Left renal pelvis (tissue), 4 donors: ENCODE measurements at regions not wholly inside any gene's neighbourhood (a gene's known extent, or its start where the extent isn't known, plus 50 kb on each side); places are given as distances from the start of the nearest gene placed in this dataset.

Source experiments
- DNase-seq, 4 donors: peaks; one replicate each; pipeline ENCODE4 v3.0.0-alpha.2; 2013; ENCODE audit warnings: low read depth in 4 of 4, low spot score in 3 of 4

- no peak for DNase-seq
Observed at GRCh38 chr18:72102412-72102811, 441.7 kb downstream of the CBLN2 start.

GRCh38 chr18:72100465-72101004, 443.6 kb downstream of the CBLN2 start:
- no peak for DNase-seq

DNA sequence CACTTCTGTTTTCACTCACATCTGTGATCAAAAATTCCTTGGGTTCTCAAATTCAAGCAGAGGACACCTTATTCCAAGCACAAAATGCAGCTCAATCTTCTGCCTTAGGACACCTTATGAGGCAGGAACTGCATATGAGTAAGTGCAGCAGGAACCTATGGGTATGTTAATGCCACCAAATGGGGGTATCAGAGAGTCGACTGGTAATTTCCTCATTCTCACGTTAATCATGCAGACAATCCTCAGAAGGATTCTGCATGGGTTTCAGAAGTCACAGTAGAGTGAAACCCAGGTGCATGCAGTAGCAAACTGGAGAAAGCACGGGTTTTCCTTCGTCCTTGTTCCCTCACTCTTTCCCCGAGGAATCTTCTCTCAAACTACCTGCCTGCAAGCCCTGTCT, 452.8 kb downstream of the CBLN2 start:
- DNase-seq = no peak

DNA sequence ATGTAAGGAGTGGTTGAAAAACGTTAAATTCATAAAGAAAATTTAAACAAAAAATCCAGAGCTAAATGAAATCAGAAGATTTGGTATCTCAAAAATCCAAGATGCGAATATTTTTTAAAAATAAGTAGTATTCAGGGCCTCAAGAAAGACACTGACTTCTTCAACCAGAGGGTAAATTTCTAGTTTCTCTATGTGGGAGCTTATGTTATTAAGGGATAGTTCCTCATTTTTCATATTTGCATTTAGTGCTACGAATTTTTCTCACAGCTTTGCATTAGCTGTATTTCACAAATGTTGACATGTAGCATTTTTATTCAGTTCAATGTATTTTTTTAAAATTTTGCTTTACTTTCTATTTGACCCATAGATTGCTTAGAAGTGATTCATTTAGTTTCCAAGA, 454.7 kb downstream of the CBLN2 start:
- no peak for DNase-seq

DNA sequence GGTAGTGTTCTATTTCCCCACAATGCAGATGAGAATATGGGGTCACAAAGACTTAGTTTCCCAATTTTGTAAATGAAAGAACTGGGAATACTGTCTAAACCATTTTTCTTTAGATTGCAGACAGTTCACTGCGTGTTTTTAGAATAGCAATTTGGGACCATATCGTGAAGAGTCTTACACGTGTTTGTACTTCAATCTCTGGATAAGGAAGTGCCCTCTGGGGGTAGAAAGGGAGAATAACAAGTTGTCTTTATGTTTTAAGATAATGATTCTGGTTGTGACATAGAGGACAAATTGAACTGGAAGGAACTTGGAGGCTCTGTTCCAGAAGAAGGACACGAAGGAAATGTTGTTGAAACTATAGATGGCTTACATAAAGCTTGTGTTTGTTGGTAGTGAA, 457.7 kb downstream of the CBLN2 start:
- DNase-seq = no peak

DNA sequence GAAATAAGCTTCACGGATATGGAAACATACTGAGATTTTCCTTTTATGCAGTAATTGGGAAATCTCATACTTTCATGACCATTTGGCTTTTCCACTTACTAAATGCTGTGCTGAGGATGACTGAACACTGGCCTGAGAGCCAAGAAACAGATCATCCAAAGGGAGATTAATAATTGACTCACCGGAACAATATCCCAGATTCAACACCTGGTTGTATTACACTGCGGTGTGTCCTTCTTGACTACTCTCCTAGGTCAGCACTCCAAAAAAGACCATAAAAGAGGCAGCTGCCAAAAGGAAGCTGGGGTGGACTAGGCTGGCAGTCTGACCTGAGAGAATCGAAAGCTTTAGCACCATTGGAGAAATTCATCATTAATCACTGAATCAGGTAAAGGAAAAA, 469.1 kb downstream of the CBLN2 start:
- DNase-seq = no peak

GRCh38 chr18:72063001-72063400, 481.1 kb downstream of the CBLN2 start:
- DNase-seq = no peak

DNA sequence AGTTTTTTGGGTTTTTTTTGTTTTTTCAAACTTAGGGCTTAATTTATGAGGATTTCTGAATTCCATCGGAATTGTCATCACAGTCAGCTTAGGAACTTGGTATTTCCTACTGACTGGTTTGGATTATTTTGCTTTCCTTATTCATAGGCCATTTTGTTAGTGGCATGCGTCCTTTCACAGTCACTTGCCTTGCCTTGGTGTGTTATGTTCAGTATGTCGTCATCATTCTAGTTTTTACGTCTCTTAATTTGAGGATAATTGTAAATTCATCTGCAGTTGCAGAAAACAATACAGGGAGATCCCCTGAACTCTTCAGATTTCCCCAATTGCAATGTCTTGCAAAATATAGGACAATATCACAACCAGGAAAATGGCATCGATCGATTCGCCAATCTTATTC, 485.3 kb downstream of the CBLN2 start:
- DNase-seq = no peak

- no peak for DNase-seq
Observed at GRCh38 chr18:72056171-72056570, 488.0 kb downstream of the CBLN2 start.

DNA sequence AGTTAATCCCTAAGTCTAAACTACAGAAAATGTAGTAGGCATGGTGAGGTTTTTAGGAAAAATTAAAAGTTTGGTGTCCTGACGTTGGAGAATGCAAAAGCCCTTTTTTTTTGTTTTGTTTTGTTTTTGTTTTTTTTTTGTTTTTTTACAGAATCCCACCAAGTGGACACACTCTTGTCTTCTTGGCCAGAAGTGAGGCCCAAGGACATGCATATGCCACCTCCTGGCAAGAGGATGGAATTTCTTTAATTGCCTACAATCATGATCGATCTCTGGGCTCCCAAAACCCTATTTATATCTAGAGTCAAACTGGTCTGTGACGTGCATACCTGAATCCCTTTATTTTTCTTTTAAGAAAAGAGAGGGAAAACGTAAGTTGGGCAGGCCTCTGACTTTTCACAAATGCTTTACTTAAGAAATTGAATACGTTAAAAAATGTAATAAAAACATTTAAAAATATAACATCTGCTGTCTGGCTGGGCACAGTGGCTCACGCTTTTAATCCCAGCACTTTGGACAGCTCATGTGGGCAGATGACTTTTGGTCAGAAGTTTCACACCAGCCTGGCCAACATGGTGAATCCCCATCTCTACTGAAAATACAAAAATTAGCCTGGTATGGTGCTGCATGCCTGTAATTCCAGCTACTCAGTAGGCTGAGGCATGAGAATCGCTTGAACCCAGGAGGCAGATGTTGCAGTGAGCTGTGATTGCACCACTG, 502.7 kb downstream of the CBLN2 start:
- no peak for DNase-seq

- DNase-seq = no peak
Observed at GRCh38 chr18:72013427-72013850, 530.7 kb downstream of the CBLN2 start.

GRCh38 chr18:71998547-71999097, 545.5 kb downstream of the CBLN2 start:
- no peak for DNase-seq

- DNase-seq = no peak
Observed at GRCh38 chr18:71995904-71996465, 548.2 kb downstream of the CBLN2 start.

DNA sequence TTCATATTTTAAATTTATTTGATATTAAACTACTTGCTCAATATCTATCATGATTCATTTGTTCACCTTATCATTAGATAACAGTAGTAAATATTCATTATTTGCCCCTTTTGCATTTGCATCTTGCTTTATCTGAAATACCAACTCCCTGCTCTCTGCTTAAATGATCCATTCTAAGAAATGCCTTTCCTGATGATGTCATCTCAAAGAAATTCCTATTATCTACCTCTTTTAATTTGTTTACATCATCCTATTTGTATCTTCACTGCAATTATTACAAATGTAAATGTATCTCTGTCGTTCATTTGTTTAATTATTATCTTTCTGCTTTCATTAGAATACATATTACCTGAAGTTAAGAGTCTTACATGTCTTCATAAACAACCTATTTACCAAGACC, 549.9 kb downstream of the CBLN2 start:
- no peak for DNase-seq

GRCh38 chr18:71989616-71990015, 554.5 kb downstream of the CBLN2 start:
- DNase-seq = no peak

DNA sequence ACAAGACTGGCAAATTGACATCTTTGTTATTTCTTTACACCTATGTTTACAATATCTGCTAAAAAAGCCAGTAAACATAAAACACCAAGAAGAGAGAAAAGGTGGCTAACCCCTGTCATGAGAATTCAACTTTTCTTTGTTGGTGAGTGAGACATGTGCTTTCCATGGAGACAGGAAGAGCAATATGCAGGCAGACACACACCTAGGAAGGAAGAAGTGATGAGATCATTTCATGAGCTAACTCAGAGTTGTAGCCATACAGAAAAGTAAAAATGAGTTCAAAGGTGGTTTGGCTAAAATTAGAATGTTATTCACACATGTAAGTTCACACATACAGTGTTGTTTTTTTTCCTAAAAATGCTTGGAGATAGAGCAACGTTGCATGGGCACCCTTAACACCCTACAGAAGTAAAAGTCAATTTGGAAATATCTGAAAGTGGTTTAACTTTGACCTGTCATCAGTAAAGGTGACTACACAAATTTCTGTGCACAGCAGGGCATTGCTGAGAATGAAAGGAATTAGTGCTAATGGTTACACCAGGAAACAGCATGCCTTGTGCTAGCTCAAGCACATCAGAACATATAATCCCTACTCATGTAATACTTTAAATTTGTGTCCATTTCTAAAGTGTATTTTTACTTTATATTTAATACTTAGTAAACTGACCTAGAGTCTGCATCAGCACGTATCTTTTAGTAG, 557.6 kb downstream of the CBLN2 start:
- DNase-seq = no peak

DNA sequence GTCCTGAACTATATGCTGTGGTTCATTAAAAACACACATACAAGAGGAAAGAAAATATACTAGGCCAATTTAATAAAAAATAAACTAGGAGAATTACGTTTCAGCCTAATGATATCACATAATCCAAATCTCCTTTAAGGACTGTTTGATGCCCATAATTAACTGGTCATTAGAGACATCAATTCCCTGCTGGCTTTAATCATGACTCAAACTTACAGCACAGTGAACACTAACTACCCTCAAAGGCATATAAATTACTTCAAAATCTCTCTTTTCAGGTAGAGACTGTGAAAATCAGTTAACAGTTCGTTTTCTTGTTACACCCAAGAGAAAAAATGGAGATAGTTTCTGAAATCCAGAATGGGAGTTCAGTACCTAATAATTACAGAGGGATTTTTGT, 567.4 kb downstream of the CBLN2 start:
- no peak for DNase-seq

DNA sequence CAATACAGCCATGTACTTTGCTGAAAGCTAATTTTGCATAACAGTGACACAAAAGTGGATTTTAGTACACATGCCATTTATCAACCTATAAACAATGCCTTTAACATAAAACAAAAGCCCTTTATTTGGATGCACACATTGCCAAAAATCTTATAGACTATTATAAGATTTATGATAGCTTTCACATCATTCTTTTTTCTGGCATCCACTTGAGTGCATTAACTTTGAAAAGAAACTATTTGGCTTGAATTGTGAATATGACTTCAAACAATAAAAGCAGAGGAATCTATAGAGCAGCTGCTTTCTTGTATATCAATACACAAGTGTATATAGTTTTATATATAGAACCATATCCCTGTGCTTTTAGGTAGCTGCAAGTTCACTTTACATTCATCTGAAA, 577.4 kb downstream of the CBLN2 start:
- no peak for DNase-seq

GRCh38 chr18:71958605-71959004, 585.5 kb downstream of the CBLN2 start:
- DNase-seq = no peak

DNA sequence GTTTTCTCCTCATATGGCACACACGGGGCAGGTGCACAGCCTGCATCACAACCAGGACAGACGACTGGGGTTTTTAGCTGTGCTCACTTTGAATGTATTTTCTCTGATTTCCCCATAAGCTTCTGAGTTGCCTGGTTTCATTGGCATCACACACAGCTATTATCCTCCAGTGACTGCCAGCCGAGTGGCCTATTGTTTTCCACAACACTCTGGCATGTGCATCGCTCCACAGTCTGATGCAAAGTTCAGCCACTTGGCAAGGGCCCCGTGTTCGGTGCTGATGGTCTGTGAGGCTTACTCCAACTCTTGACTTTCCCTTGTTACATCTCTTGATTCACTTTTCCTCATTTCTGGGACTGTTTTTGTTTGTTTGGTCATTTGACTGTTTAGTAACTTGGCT, 593.1 kb downstream of the CBLN2 start:
- DNase-seq = no peak

- no peak for DNase-seq
Observed at GRCh38 chr18:71942433-71942832, 601.7 kb downstream of the CBLN2 start.

DNA sequence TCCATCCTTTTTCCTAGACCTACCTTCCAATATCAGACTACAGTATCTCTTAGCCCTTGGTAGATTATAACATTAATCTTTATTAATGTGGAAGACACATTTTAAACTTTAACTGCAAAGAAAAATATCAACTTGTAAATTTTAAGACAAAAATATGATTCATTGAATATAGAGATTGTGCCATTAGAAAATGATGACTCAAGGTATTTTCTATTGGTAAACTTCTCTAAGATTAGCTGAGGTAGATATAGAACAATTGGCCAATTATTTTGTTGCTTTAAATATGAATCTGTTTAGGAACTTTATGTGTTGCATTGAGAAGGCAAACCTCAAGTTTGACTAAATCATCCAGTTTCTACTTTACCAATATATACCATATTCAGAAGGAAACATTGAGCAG, 604.7 kb downstream of the CBLN2 start:
- DNase-seq = no peak
